ENCODE measurements at regions not wholly inside any gene's neighbourhood (a gene's known extent, or its start where the extent isn't known, plus 50 kb on each side); places are given as distances from the start of the nearest gene placed in this dataset.

GRCh38 chr2:78145997-78146722 is 624.0 kb upstream of the LRRTM4 start:
- no peak overlapping the region for H3K4me2 ChIP-seq (ENCODE audit: low read depth, low read length, poor library complexity, severe bottlenecking)
- H3K4me1 ChIP-seq (ENCODE audit: insufficient read depth, low read length, poor library complexity, severe bottlenecking): no peaks in the 10 kb centered on the region
- H3K79me2 ChIP-seq (ENCODE audit: insufficient read depth, low read length): no peaks in the 10 kb centered on the region
- no peak overlapping the region for H3K9ac ChIP-seq (ENCODE audit: low read depth, low read length, poor library complexity, severe bottlenecking)
- H3F3A ChIP-seq (ENCODE audit: low read depth): no peaks in the 10 kb centered on the region
- H3K9me2 ChIP-seq (replicated peaks; ENCODE audit: low read depth, low read length): no peaks in the 10 kb centered on the region
- H3K9me3 ChIP-seq (ENCODE audit: insufficient read depth, low read depth, low read length): no peaks in the 10 kb centered on the region
- no peaks in the 10 kb centered on the region for H4K20me1 ChIP-seq (ENCODE audit: insufficient read depth, low read length, poor library complexity, severe bottlenecking)
- TF ChIP-seq CTCF (conservative IDR thresholded peaks at IDR 0.05; ENCODE audit: low read length) (no peak), EZH2phosphoT487 (IDR thresholded peaks at IDR 0.05; ENCODE audit: borderline replicate concordance) (no peak)
- no peaks in the 10 kb centered on the region for H3K36me3 ChIP-seq (ENCODE audit: insufficient read depth, low read length)
- no peaks in the 10 kb centered on the region for H3K27me3 ChIP-seq (ENCODE audit: insufficient read depth, low read length, poor library complexity, severe bottlenecking)
- H3K4me3 ChIP-seq (ENCODE audit: low read length, poor library complexity, severe bottlenecking): no peak overlapping the region
- no peak overlapping the region for H2AFZ ChIP-seq (ENCODE audit: low read length)

- no peak overlapping the region for H2AFZ ChIP-seq (ENCODE audit: low read length)
- no peak overlapping the region for H3K4me2 ChIP-seq (ENCODE audit: low read depth, low read length, poor library complexity, severe bottlenecking)
- H3K9me3 ChIP-seq (ENCODE audit: insufficient read depth, low read depth, low read length): no peaks in the 10 kb centered on the region
Observed at GRCh38 chr2:78147466-78147865, 625.3 kb upstream of the LRRTM4 start.

GRCh38 chr2:78154586-78154985 is 632.4 kb upstream of the LRRTM4 start:
- no peaks in the 10 kb centered on the region for H3K27me3 ChIP-seq (ENCODE audit: insufficient read depth, low read length, poor library complexity, severe bottlenecking)
- H3K9ac ChIP-seq (ENCODE audit: low read depth, low read length, poor library complexity, severe bottlenecking): no peak overlapping the region
- no peaks in the 10 kb centered on the region for H3K4me1 ChIP-seq (ENCODE audit: insufficient read depth, low read length, poor library complexity, severe bottlenecking)
- H3K4me2 ChIP-seq (ENCODE audit: low read depth, low read length, poor library complexity, severe bottlenecking): no peak overlapping the region
- H3K79me2 ChIP-seq (ENCODE audit: insufficient read depth, low read length): no peaks in the 10 kb centered on the region
- no peaks in the 10 kb centered on the region for H3K9me3 ChIP-seq (ENCODE audit: insufficient read depth, low read depth, low read length)
- no peak overlapping the region for H2AFZ ChIP-seq (ENCODE audit: low read length)
- no peaks in the 10 kb centered on the region for H3F3A ChIP-seq (ENCODE audit: low read depth)
- H3K9me2 ChIP-seq (replicated peaks; ENCODE audit: low read depth, low read length): no peaks in the 10 kb centered on the region
- no peaks in the 10 kb centered on the region for H3K36me3 ChIP-seq (ENCODE audit: insufficient read depth, low read length)
- TF ChIP-seq EZH2phosphoT487 (IDR thresholded peaks at IDR 0.05; ENCODE audit: borderline replicate concordance) (no peak), CTCF (conservative IDR thresholded peaks at IDR 0.05; ENCODE audit: low read length) (no peak)
- no peak overlapping the region for H3K4me3 ChIP-seq (ENCODE audit: low read length, poor library complexity, severe bottlenecking)
- H4K20me1 ChIP-seq (ENCODE audit: insufficient read depth, low read length, poor library complexity, severe bottlenecking): no peaks in the 10 kb centered on the region

More at GRCh38 chr2:78147466-78147865, 625.3 kb upstream of the LRRTM4 start:
- no peaks in the 10 kb centered on the region for H3K79me2 ChIP-seq (ENCODE audit: insufficient read depth, low read length)
- H3K9me2 ChIP-seq (replicated peaks; ENCODE audit: low read depth, low read length): no peaks in the 10 kb centered on the region
- no peaks in the 10 kb centered on the region for H4K20me1 ChIP-seq (ENCODE audit: insufficient read depth, low read length, poor library complexity, severe bottlenecking)
- H3F3A ChIP-seq (ENCODE audit: low read depth): no peaks in the 10 kb centered on the region
- H3K36me3 ChIP-seq (ENCODE audit: insufficient read depth, low read length): no peaks in the 10 kb centered on the region
- H3K4me1 ChIP-seq (ENCODE audit: insufficient read depth, low read length, poor library complexity, severe bottlenecking): no peaks in the 10 kb centered on the region
- TF ChIP-seq CTCF (conservative IDR thresholded peaks at IDR 0.05; ENCODE audit: low read length): no peak
- TF ChIP-seq EZH2phosphoT487 (IDR thresholded peaks at IDR 0.05; ENCODE audit: borderline replicate concordance): no peak
- no peak overlapping the region for H3K4me3 ChIP-seq (ENCODE audit: low read length, poor library complexity, severe bottlenecking)
- no peak overlapping the region for H3K9ac ChIP-seq (ENCODE audit: low read depth, low read length, poor library complexity, severe bottlenecking)
- H3K27me3 ChIP-seq (ENCODE audit: insufficient read depth, low read length, poor library complexity, severe bottlenecking): no peaks in the 10 kb centered on the region

Measured in Loucy (cell line).